SK-N-MC (cell line): ENCODE measurements at regions not wholly inside any gene's neighbourhood (a gene's known extent, or its start where the extent isn't known, plus 50 kb on each side); places are given as distances from the start of the nearest gene placed in this dataset.

Experiments used
- EZH2 ChIP-seq: fragments of 200-600 bp; sonication (generic); IDR thresholded peaks from one replicate; pipeline ENCODE4 v1.6.1; 2017; ENCODE audit warnings: antibody characterized with exemption
- FOXP2 ChIP-seq: optimal IDR thresholded peaks from 2 replicates; pipeline ENCODE3; 2011; ENCODE audit warnings: mild to moderate bottlenecking, moderate library complexity; ENCODE audit not compliant: insufficient read depth; ENCODE audit errors: extremely low read length, control extremely low read depth
- POLR2AphosphoS5 ChIP-seq: IDR thresholded peaks from 2 replicates; pipeline ENCODE4 v1.6.1; 2012; ENCODE audit warnings: mild to moderate bottlenecking, low read depth, low read length, borderline replicate concordance

DNA sequence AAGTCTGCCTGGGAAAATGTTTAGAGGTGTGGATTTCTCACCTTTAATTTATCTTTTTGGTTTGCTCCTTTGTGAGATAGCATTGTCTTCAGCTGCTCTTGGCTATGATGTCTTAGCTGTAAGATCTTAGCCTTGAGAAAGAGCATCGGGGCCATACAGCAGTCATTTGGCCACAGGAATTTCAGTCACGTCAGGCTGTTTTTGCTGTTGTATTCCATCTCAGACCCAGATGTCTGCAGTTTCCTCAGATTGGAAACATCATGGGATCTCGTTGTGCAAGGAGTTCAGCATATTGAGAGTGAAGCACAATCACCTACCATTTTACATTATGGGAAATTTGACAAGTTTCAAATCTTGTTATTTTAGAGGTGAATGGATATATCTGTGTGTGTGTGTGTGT is 89.3 kb upstream of the C1QTNF9B start:
- no peak for TF ChIP-seq EZH2
- no peak for TF ChIP-seq POLR2AphosphoS5
- no peak for TF ChIP-seq FOXP2
